Sigmoid colon (tissue), 6 donors: ENCODE measurements at regions not wholly inside any gene's neighbourhood (a gene's known extent, or its start where the extent isn't known, plus 50 kb on each side); places are given as distances from the start of the nearest gene placed in this dataset.
"Not testable (repeated sequence)": the region's sequence is repeated elsewhere in the genome, so short reads cannot be mapped to it uniquely, and the experiment has no call there.

Source experiments
- DNase-seq: peaks from one replicate; pipeline ENCODE4 v3.0.0-alpha.2; 2019
- H3K27ac ChIP-seq, 4 donors: fragments of 200-600 bp; sonication (generic); one replicate each; pipeline ENCODE4 v1.5.1; 2016 to 2019; ENCODE audit warnings: mild to moderate bottlenecking in 1 of 4
- H3K27me3 ChIP-seq, 3 donors: fragments of 200-600 bp; sonication (generic); one replicate each; pipeline ENCODE4 v1.5.1; 2019; ENCODE audit warnings: mild to moderate bottlenecking in 1 of 3
- H3K36me3 ChIP-seq, 4 donors: fragments of 200-600 bp; sonication (generic); one replicate each; pipeline ENCODE4 v1.5.1; 2016 to 2019
- H3K4me1 ChIP-seq, 4 donors: fragments of 200-600 bp; sonication (generic); one replicate each; pipeline ENCODE4 v1.5.1; 2017 to 2019
- H3K4me3 ChIP-seq, 4 donors: fragments of 200-600 bp; sonication (generic); one replicate each; pipeline ENCODE4 v1.5.1; 2017 to 2019; ENCODE audit warnings: mild to moderate bottlenecking in 2 of 4, moderate library complexity in 1 of 4
- H3K9me3 ChIP-seq, 4 donors: fragments of 200-600 bp in 3 of 4; sonication (generic) in 3 of 4; one replicate each; pipeline versions ENCODE4 v1.5.1 to v1.6.1; 2013 to 2019
- CTCF ChIP-seq, 4 experiments: fragments of 450-650 bp in 3 of 4; fragments of 200-600 bp in 1 of 4; IDR thresholded peaks; one replicate each; pipeline ENCODE4 v1.5.1; 2016 to 2019; ENCODE audit warnings: antibody characterized with exemption in 4 of 4, mild to moderate bottlenecking in 3 of 4, moderate library complexity in 2 of 4
- EP300 ChIP-seq, 4 donors: sonication (generic); formaldehyde crosslinking; IDR thresholded peaks; one replicate each; pipeline ENCODE4 v1.6.1; 2017; ENCODE audit warnings: antibody characterized with exemption in 4 of 4
- POLR2A ChIP-seq, 2 donors: fragments of 450-650 bp; IDR thresholded peaks; one replicate each; pipeline ENCODE4 v1.6.1; 2016; ENCODE audit warnings: antibody characterized with exemption in 2 of 2, mild to moderate bottlenecking in 2 of 2, moderate library complexity in 2 of 2
- POLR2AphosphoS5 ChIP-seq, 4 donors: sonication (generic); formaldehyde crosslinking; IDR thresholded peaks; one replicate each; pipeline ENCODE4 v1.6.1; 2017; ENCODE audit warnings: antibody characterized with exemption in 4 of 4
- WGBS, 2 donors: extraction: QIAGEN DNeasy Blood & Tissue Kit; methylation state at CpG; one replicate each; pipeline ENCODE4 v1.1.7; 2013; 5-methylcytosine and 5-hydroxymethylcytosine counted together
- intact Hi-C: fragments of 100-400 bp; cut with DNase I; formaldehyde crosslinking; loops from one replicate; pipeline ENCODE4 v1.15.1; 2023
- donor health status: healthy with polysubstance abuse.
- donor health status: healthy.

- Histone ChIP-seq H3K9me3 (no peaks in the 10 kb centered on the region), H3K4me1 (peaks cover 0 to 21% (median 6%) of the 10 kb centered on the region in 4 donors), H3K4me3 (no peak overlapping the region), H3K36me3 (no peaks in the 10 kb centered on the region), H3K27me3 (no peaks in the 10 kb centered on the region), H3K27ac (no peak overlapping the region)
- WGBS, 2 donors = 62 to 69% methylated on average over 5 of the region's 5 CpGs
- DNase-seq = no peak
- no peak for TF ChIP-seq EP300 (IDR thresholded peaks at IDR 0.05)
- no peak for TF ChIP-seq CTCF (IDR thresholded peaks at IDR 0.05)
- TF ChIP-seq POLR2AphosphoS5 (IDR thresholded peaks at IDR 0.05) = no peak
- TF ChIP-seq POLR2A (IDR thresholded peaks at IDR 0.05) = no peak
- intact Hi-C loops = no loop called here
Observed at GRCh38 chr3:16770021-16770420, 114.7 kb upstream of the PLCL2 start.

GRCh38 chr3:16770792-16771191 is 114.0 kb upstream of the PLCL2 start:
- TF ChIP-seq POLR2A (IDR thresholded peaks at IDR 0.05) = no peak
- no peak for TF ChIP-seq EP300 (IDR thresholded peaks at IDR 0.05)
- no peak for TF ChIP-seq POLR2AphosphoS5 (IDR thresholded peaks at IDR 0.05)
- TF ChIP-seq CTCF (IDR thresholded peaks at IDR 0.05) = no peak
- WGBS, 2 donors = 77 to 86% methylated on average over 4 of the region's 4 CpGs
- Histone ChIP-seq H3K4me3 (no peak overlapping the region), H3K4me1 (peaks cover 0 to 21% (median 6%) of the 10 kb centered on the region in 4 donors), H3K9me3 (no peaks in the 10 kb centered on the region), H3K36me3 (no peaks in the 10 kb centered on the region), H3K27ac (no peak overlapping the region), H3K27me3 (no peaks in the 10 kb centered on the region)
- no peak for DNase-seq
- intact Hi-C loops = no loop called here

- DNase-seq, H3K36me3 ChIP-seq, H3K4me3 ChIP-seq, intact Hi-C loops, H3K27me3 ChIP-seq, H3K9me3 ChIP-seq, H3K27ac ChIP-seq: not testable (repeated sequence)
- 84 to 85% methylated on average over 15 of the region's 15 CpGs for WGBS, 2 donors
- H3K4me1 ChIP-seq = peaks cover 0 to 20% (median 6%) of the 10 kb centered on the region in 4 donors
Observed at GRCh38 chr3:16773594-16773993, 111.2 kb upstream of the PLCL2 start.

- WGBS, 2 donors = 73 to 90% methylated on average over 11 of the region's 11 CpGs
- H3K9me3 ChIP-seq, DNase-seq, H3K27me3 ChIP-seq, H3K27ac ChIP-seq, intact Hi-C loops, H3K4me3 ChIP-seq, H3K36me3 ChIP-seq: not testable (repeated sequence)
- H3K4me1 ChIP-seq = peaks cover 0 to 11% (median 5%) of the 10 kb centered on the region in 4 donors
Observed at GRCh38 chr3:16774536-16774935, 110.2 kb upstream of the PLCL2 start.

- WGBS, 2 donors = 66 to 79% methylated on average over 2 of the region's 2 CpGs
- no peak for DNase-seq
- H3K36me3 ChIP-seq = no peaks in the 10 kb centered on the region
- peaks cover 0 to 8% (median 0%) of the 10 kb centered on the region in 4 donors for H3K4me1 ChIP-seq
- H3K27me3 ChIP-seq = no peaks in the 10 kb centered on the region
- H3K9me3 ChIP-seq = no peaks in the 10 kb centered on the region
- H3K27ac ChIP-seq = no peak overlapping the region
- no peak overlapping the region for H3K4me3 ChIP-seq
- TF ChIP-seq POLR2A (IDR thresholded peaks at IDR 0.05) (no peak), POLR2AphosphoS5 (IDR thresholded peaks at IDR 0.05) (no peak), EP300 (IDR thresholded peaks at IDR 0.05) (no peak), CTCF (IDR thresholded peaks at IDR 0.05) (no peak)
- intact Hi-C loops = no loop called here
Observed at GRCh38 chr3:16784973-16785372, 99.8 kb upstream of the PLCL2 start.

GRCh38 chr3:16785465-16785864 is 99.3 kb upstream of the PLCL2 start:
- 84 to 93% methylated on average over 1 of the region's 1 CpG for WGBS, 2 donors
- no peak for TF ChIP-seq POLR2A (IDR thresholded peaks at IDR 0.05)
- no peak for TF ChIP-seq CTCF (IDR thresholded peaks at IDR 0.05)
- TF ChIP-seq EP300 (IDR thresholded peaks at IDR 0.05) = no peak
- TF ChIP-seq POLR2AphosphoS5 (IDR thresholded peaks at IDR 0.05) = no peak
- Histone ChIP-seq H3K27ac (no peak overlapping the region), H3K9me3 (no peaks in the 10 kb centered on the region), H3K4me3 (no peak overlapping the region), H3K36me3 (no peaks in the 10 kb centered on the region), H3K4me1 (peaks cover 0 to 10% (median 0%) of the 10 kb centered on the region in 4 donors), H3K27me3 (no peaks in the 10 kb centered on the region)
- intact Hi-C loops = no loop called here
- no peak for DNase-seq
